Suprapubic skin (tissue), 4 donors: ENCODE measurements at regions not wholly inside any gene's neighbourhood (a gene's known extent, or its start where the extent isn't known, plus 50 kb on each side); places are given as distances from the start of the nearest gene placed in this dataset.

Experiments
- DNase-seq, 2 donors: peaks; one replicate each; pipeline ENCODE4 v3.0.0-alpha.2; 2019; ENCODE audit warnings: low spot score in 2 of 2
- H3K27ac ChIP-seq: fragments of 200-600 bp; sonication (generic); one replicate; pipeline ENCODE4 v1.5.1; 2019
- H3K27me3 ChIP-seq: fragments of 200-600 bp; sonication (generic); one replicate; pipeline ENCODE4 v1.5.1; 2019
- H3K36me3 ChIP-seq: fragments of 200-600 bp; sonication (generic); one replicate; pipeline ENCODE4 v1.5.1; 2019
- H3K4me1 ChIP-seq: fragments of 200-600 bp; sonication (generic); one replicate; pipeline ENCODE4 v1.5.1; 2019
- H3K4me3 ChIP-seq: fragments of 200-600 bp; sonication (generic); one replicate; pipeline ENCODE4 v1.5.1; 2019; ENCODE audit warnings: mild to moderate bottlenecking
- H3K9me3 ChIP-seq: fragments of 200-600 bp; sonication (generic); one replicate; pipeline ENCODE4 v1.5.1; 2019
- CTCF ChIP-seq, 2 donors: fragments of 200-600 bp in 1 of 2; fragments of 450-650 bp in 1 of 2; sonication (generic) in 1 of 2; IDR thresholded peaks; one replicate each; pipeline ENCODE4 v1.5.1; 2016 to 2019; ENCODE audit warnings: antibody characterized with exemption in 2 of 2, mild to moderate bottlenecking in 1 of 2, moderate library complexity in 1 of 2
- EP300 ChIP-seq: sonication (generic); formaldehyde crosslinking; IDR thresholded peaks from one replicate; pipeline ENCODE4 v1.6.1; 2017; ENCODE audit warnings: antibody characterized with exemption
- POLR2A ChIP-seq, 2 donors: fragments of 450-650 bp; IDR thresholded peaks; one replicate each; pipeline ENCODE4 v1.6.1; 2017; ENCODE audit warnings: antibody characterized with exemption in 2 of 2, mild to moderate bottlenecking in 2 of 2, moderate library complexity in 2 of 2
- POLR2AphosphoS5 ChIP-seq, 3 donors: sonication (generic); formaldehyde crosslinking; IDR thresholded peaks; one replicate each; pipeline ENCODE4 v1.6.1; 2017; ENCODE audit warnings: antibody characterized with exemption in 3 of 3
- WGBS: methylation state at CpG from one replicate; pipeline ENCODE4 v1.1.5; 2018; 5-methylcytosine and 5-hydroxymethylcytosine counted together

DNA sequence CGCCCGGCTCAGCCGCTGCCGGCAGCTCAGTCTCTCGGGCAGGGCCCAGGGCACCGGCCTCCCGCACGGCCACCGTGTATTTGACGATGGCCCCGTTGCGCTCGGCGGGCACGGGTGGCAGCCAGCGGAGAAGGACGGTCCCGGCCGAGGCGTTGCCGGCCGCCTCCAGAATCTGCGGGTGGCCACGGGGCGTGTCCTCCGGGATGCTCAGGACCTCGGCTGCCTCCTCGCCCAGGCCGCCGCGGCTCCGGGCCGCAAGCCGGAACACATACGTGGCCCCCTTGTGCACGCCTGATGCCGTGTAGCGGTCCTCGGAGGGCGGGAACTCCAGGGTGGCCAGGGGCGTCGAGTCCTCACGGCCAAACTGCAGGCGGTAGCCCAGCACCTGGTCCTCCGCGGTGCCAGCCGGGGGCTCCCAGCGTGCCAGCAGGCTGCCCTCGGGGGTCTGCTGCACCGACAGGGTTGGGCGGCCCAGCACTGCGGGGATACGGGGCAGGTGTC lies 117.7 kb downstream of the PTPRS start:
- no peaks in the 10 kb centered on the region for H3K9me3 ChIP-seq
- H3K27me3 ChIP-seq = no peaks in the 10 kb centered on the region
- no peak overlapping the region for H3K27ac ChIP-seq
- 97% methylated on average over 22 of the region's 53 CpGs for WGBS
- no peak for DNase-seq
- no peaks in the 10 kb centered on the region for H3K4me1 ChIP-seq
- TF ChIP-seq POLR2A (IDR thresholded peaks at IDR 0.05) = no peak
- no peak for TF ChIP-seq POLR2AphosphoS5 (IDR thresholded peaks at IDR 0.05)
- TF ChIP-seq EP300 = no peak
- H3K36me3 ChIP-seq = peaks cover 71% of the 10 kb centered on the region
- no peak overlapping the region for H3K4me3 ChIP-seq

DNA sequence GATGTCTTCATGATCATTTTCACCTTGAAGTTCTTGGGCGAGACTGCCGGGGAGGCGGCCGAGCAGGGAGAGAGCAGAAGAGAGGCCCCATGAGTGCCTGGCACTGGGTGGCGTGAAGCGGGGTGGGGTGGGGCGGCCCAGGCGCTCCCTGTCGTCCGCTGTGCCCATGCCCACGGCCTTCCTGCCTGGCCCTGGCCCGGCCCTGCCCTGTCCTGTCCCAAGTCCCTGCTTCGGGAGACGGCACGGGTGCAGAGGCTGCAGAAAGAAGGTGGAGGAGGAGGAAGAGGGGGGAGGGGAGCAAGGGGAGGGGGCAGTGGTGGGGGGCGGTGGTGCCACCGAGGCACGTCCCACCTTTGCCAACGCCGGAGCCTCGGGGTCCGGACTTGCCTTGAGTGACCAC lies 118.4 kb downstream of the PTPRS start:
- Histone ChIP-seq H3K36me3 (peaks cover 78% of the 10 kb centered on the region), H3K9me3 (no peaks in the 10 kb centered on the region), H3K4me1 (no peaks in the 10 kb centered on the region), H3K27me3 (no peaks in the 10 kb centered on the region), H3K27ac (no peak overlapping the region), H3K4me3 (no peak overlapping the region)
- no peak for DNase-seq
- TF ChIP-seq POLR2AphosphoS5 (IDR thresholded peaks at IDR 0.05) = no peak
- 93% methylated on average over 20 of the region's 22 CpGs for WGBS

DNA sequence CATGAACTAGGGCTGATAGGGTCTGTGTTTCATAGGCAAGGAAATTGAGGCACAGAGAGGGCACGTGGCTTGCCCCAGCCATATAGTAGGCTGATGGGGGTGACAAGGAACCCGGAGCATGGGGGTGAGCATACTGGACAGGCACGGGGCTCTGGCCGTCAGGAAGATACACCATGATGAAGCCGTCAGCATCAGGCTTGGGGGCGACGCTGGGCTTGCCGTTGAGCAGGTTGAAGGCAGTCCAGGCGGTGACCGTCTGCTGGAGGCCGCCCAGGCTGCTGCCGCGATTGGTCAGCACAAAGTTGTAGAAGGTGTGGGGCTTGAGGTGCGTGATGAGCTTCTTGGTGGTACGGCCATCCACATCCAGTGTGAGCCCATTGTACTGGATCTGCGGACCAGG lies 119.7 kb downstream of the PTPRS start:
- H3K27me3 ChIP-seq = no peaks in the 10 kb centered on the region
- over 99% methylated on average over 14 of the region's 16 CpGs for WGBS
- DNase-seq = no peak
- H3K4me1 ChIP-seq = no peaks in the 10 kb centered on the region
- no peak overlapping the region for H3K4me3 ChIP-seq
- H3K9me3 ChIP-seq = no peaks in the 10 kb centered on the region
- H3K36me3 ChIP-seq = peaks cover 89% of the 10 kb centered on the region
- H3K27ac ChIP-seq = no peak overlapping the region
- TF ChIP-seq CTCF (IDR thresholded peaks at IDR 0.05) = no peak
- no peak for TF ChIP-seq POLR2AphosphoS5 (IDR thresholded peaks at IDR 0.05)
- TF ChIP-seq EP300 = no peak
- TF ChIP-seq POLR2A (IDR thresholded peaks at IDR 0.05) = no peak

DNA sequence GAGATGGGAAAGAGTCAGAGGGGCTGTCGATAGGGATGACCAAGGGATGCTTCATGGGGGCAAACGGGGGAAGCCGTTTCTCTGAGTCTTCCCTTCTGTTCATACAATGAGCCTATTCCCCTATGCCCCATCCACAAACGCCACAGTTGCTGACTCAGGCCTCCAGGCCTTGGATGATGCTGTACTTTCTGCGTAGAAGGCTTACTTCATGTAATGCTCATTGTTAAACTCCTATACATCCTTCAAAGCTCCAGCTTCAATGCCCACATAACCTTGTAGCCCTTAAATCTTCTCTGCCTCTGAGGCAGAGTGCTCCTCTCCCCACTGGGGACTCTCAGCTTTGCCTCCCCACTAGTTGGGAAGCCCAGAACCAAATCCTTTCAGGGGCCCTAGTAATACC lies 120.3 kb downstream of the PTPRS start:
- no peak for DNase-seq
- WGBS = 93% methylated on average over 5 of the region's 5 CpGs
- H3K27me3 ChIP-seq = no peaks in the 10 kb centered on the region
- H3K36me3 ChIP-seq = peaks cover 89% of the 10 kb centered on the region
- H3K9me3 ChIP-seq = no peaks in the 10 kb centered on the region
- H3K4me3 ChIP-seq = no peak overlapping the region
- H3K4me1 ChIP-seq = no peaks in the 10 kb centered on the region
- no peak overlapping the region for H3K27ac ChIP-seq
- TF ChIP-seq EP300 (no peak), POLR2AphosphoS5 (IDR thresholded peaks at IDR 0.05) (no peak), POLR2A (IDR thresholded peaks at IDR 0.05) (no peak), CTCF (IDR thresholded peaks at IDR 0.05) (no peak)

GRCh38 chr19:5219551-5220304 lies 120.9 kb downstream of the PTPRS start:
- H3K9me3 ChIP-seq = no peaks in the 10 kb centered on the region
- no peaks in the 10 kb centered on the region for H3K27me3 ChIP-seq
- no peak overlapping the region for H3K4me3 ChIP-seq
- H3K36me3 ChIP-seq = peaks cover 89% of the 10 kb centered on the region
- DNase-seq = no peak
- no peaks in the 10 kb centered on the region for H3K4me1 ChIP-seq
- H3K27ac ChIP-seq = no peak overlapping the region
- TF ChIP-seq CTCF (IDR thresholded peaks at IDR 0.05) (no peak), POLR2A (IDR thresholded peaks at IDR 0.05) (no peak), EP300 (no peak), POLR2AphosphoS5 (IDR thresholded peaks at IDR 0.05) (no peak)
- 95% methylated on average over 19 of the region's 27 CpGs for WGBS

- H3K9me3 ChIP-seq = no peaks in the 10 kb centered on the region
- no peak overlapping the region for H3K27ac ChIP-seq
- no peaks in the 10 kb centered on the region for H3K4me1 ChIP-seq
- WGBS = 96% methylated on average over 8 of the region's 8 CpGs
- H3K36me3 ChIP-seq = peaks cover 93% of the 10 kb centered on the region
- DNase-seq = no peak
- no peak for TF ChIP-seq CTCF (IDR thresholded peaks at IDR 0.05)
- H3K27me3 ChIP-seq = no peaks in the 10 kb centered on the region
- H3K4me3 ChIP-seq = no peak overlapping the region
These were observed 121.6 kb downstream of the PTPRS start for GRCh38 chr19:5218963-5219530.
